Tibial nerve (tissue), 4 donors: ENCODE measurements at regions not wholly inside any gene's neighbourhood (a gene's known extent, or its start where the extent isn't known, plus 50 kb on each side); places are given as distances from the start of the nearest gene placed in this dataset.

Experiments used
- CTCF ChIP-seq, 5 experiments: fragments of 200-600 bp in 3 of 5; fragments of 450-650 bp in 2 of 5; sonication (generic) in 3 of 5; IDR thresholded peaks; one replicate each; pipeline ENCODE4 v1.5.1; 2016 to 2019; ENCODE audit warnings: antibody characterized with exemption in 5 of 5, mild to moderate bottlenecking in 3 of 5, moderate library complexity in 2 of 5
- EP300 ChIP-seq, 2 donors: sonication (generic); formaldehyde crosslinking; IDR thresholded peaks; one replicate each; pipeline ENCODE4 v1.6.1; 2017; ENCODE audit warnings: antibody characterized with exemption in 2 of 2, mild to moderate bottlenecking in 1 of 2
- POLR2A ChIP-seq, 2 donors: fragments of 450-650 bp; IDR thresholded peaks; one replicate each; pipeline ENCODE4 v1.6.1; 2017; ENCODE audit warnings: antibody characterized with exemption in 2 of 2, mild to moderate bottlenecking in 2 of 2, moderate library complexity in 2 of 2

- TF ChIP-seq CTCF (IDR thresholded peaks at IDR 0.05) (no peak), POLR2A (IDR thresholded peaks at IDR 0.05) (no peak), EP300 (IDR thresholded peaks at IDR 0.05) (no peak)
Observed at GRCh38 chrX:45506149-45506730, 305.6 kb upstream of the DIPK2B start.
